ENCODE measurements at regions not wholly inside any gene's neighbourhood (a gene's known extent, or its start where the extent isn't known, plus 50 kb on each side); places are given as distances from the start of the nearest gene placed in this dataset.

GRCh38 chr1:148318904-148319242 is 164.2 kb downstream of the PPIAL4G start:
- DNase-seq (ENCODE audit: unreplicated experiment): no peak
- CTCF ChIA-PET: no interaction called here
- Mint-ChIP-seq H3K36me3 (ENCODE audit: insufficient read depth, unreplicated experiment) (no peaks in the 10 kb centered on the region), H3K27me3 (ENCODE audit: insufficient read depth, unreplicated experiment) (no peaks in the 10 kb centered on the region), H3K4me3 (ENCODE audit: unreplicated experiment) (no peak overlapping the region), H3K4me1 (ENCODE audit: insufficient read depth, unreplicated experiment) (peaks cover 6% of the 10 kb centered on the region), H3K9me3 (ENCODE audit: unreplicated experiment) (peaks cover 21% of the 10 kb centered on the region), H3K27ac (ENCODE audit: low read depth, unreplicated experiment) (no peak overlapping the region)
- TF ChIP-seq CTCF (IDR thresholded peaks at IDR 0.05; ENCODE audit: unreplicated experiment): no peak
- no TSS peak for BruUV-seq (replicated peaks)
- POLR2A ChIA-PET: no interaction called here
- intact Hi-C loops (cut with micrococcal nuclease): no loop called here

- ChIA-PET POLR2A (interaction anchor here (1.1 kb wide), 1 partner anchor 12 kb away, joined by 4 read pairs; no protein-coding TSS in a partner anchor), CTCF (no interaction called here)
- H3K4me1 Mint-ChIP-seq (ENCODE audit: insufficient read depth, unreplicated experiment): peaks cover 6% of the 10 kb centered on the region
- no peak for TF ChIP-seq CTCF (IDR thresholded peaks at IDR 0.05; ENCODE audit: unreplicated experiment)
- intact Hi-C loops (cut with micrococcal nuclease): no loop called here
- DNase-seq (ENCODE audit: unreplicated experiment): no peak
- H3K27me3 Mint-ChIP-seq (ENCODE audit: insufficient read depth, unreplicated experiment): no peaks in the 10 kb centered on the region
- no peaks in the 10 kb centered on the region for H3K36me3 Mint-ChIP-seq (ENCODE audit: insufficient read depth, unreplicated experiment)
- peaks cover 26% of the 10 kb centered on the region for H3K9me3 Mint-ChIP-seq (ENCODE audit: unreplicated experiment)
- H3K27ac Mint-ChIP-seq (ENCODE audit: low read depth, unreplicated experiment): no peak overlapping the region
- H3K4me3 Mint-ChIP-seq (ENCODE audit: unreplicated experiment): no peak overlapping the region
- no TSS peak for BruUV-seq (replicated peaks)
Observed at GRCh38 chr1:148318123-148318903, 164.8 kb downstream of the PPIAL4G start.

GRCh38 chr1:148317288-148317985 is 165.4 kb upstream of the NBPF11 start:
- no peak overlapping the region for H3K4me3 Mint-ChIP-seq (ENCODE audit: unreplicated experiment)
- H3K4me1 Mint-ChIP-seq (ENCODE audit: insufficient read depth, unreplicated experiment): peaks cover 6% of the 10 kb centered on the region
- peaks cover 26% of the 10 kb centered on the region for H3K9me3 Mint-ChIP-seq (ENCODE audit: unreplicated experiment)
- no peak overlapping the region for H3K27ac Mint-ChIP-seq (ENCODE audit: low read depth, unreplicated experiment)
- no peak for DNase-seq (ENCODE audit: unreplicated experiment)
- intact Hi-C loops (cut with micrococcal nuclease): no loop called here
- no TSS peak for BruUV-seq (replicated peaks)
- CTCF ChIA-PET: no interaction called here
- no peaks in the 10 kb centered on the region for H3K27me3 Mint-ChIP-seq (ENCODE audit: insufficient read depth, unreplicated experiment)
- POLR2A ChIA-PET: interaction anchor here (1.1 kb wide), 1 partner anchor 13 kb away, joined by 4 read pairs; no protein-coding TSS in a partner anchor
- H3K36me3 Mint-ChIP-seq (ENCODE audit: insufficient read depth, unreplicated experiment): no peaks in the 10 kb centered on the region
- TF ChIP-seq CTCF (IDR thresholded peaks at IDR 0.05; ENCODE audit: unreplicated experiment): no peak

GRCh38 chr1:148315071-148315811 is 163.2 kb upstream of the NBPF11 start:
- POLR2A ChIA-PET: interaction anchor here (0.9 to 1.1 kb wide), 3 partner anchors 17 to 19 kb away, joined by 3 read pairs; no protein-coding TSS in a partner anchor
- intact Hi-C loops (cut with micrococcal nuclease): no loop called here
- H3K27ac Mint-ChIP-seq (ENCODE audit: low read depth, unreplicated experiment): no peak overlapping the region
- CTCF ChIA-PET: interaction anchor here (0.7 kb wide), 2 partner anchors 18 to 29 kb away, joined by 3 read pairs; no protein-coding TSS in a partner anchor
- BruUV-seq (replicated peaks): no TSS peak
- DNase-seq (ENCODE audit: unreplicated experiment): peak; percentile 63
- peaks cover 17% of the 10 kb centered on the region for H3K9me3 Mint-ChIP-seq (ENCODE audit: unreplicated experiment)
- no peak for TF ChIP-seq CTCF (IDR thresholded peaks at IDR 0.05; ENCODE audit: unreplicated experiment)
- peaks cover 16% of the 10 kb centered on the region for H3K27me3 Mint-ChIP-seq (ENCODE audit: insufficient read depth, unreplicated experiment)
- H3K4me3 Mint-ChIP-seq (ENCODE audit: unreplicated experiment): no peak overlapping the region
- no peaks in the 10 kb centered on the region for H3K36me3 Mint-ChIP-seq (ENCODE audit: insufficient read depth, unreplicated experiment)
- H3K4me1 Mint-ChIP-seq (ENCODE audit: insufficient read depth, unreplicated experiment): peaks cover 6% of the 10 kb centered on the region
